HepG2 (cell line): ENCODE measurements at regions not wholly inside any gene's neighbourhood (a gene's known extent, or its start where the extent isn't known, plus 50 kb on each side); places are given as distances from the start of the nearest gene placed in this dataset.
A peak's percentile ranks its signal among the peaks of the same experiment; 100 is the strongest.

Experiments
- ATF4 ChIP-seq, 2 experiments: fragments of 450-650 bp in 1 of 2; sonication (generic) in 1 of 2; formaldehyde crosslinking; IDR thresholded peaks; 2 replicates each; pipeline versions ENCODE4 v1.5.0 to v1.8.0; 2020 to 2022; ENCODE audit warnings: mild to moderate bottlenecking in 1 of 2, missing genetic modification reagents in 1 of 2
- FOXA3 ChIP-seq: IDR thresholded peaks from 2 replicates; pipeline ENCODE4 v1.6.1; 2016; ENCODE audit warnings: missing genetic modification reagents, missing compliant biosample characterization
- GTF2F1 ChIP-seq: fragments of 150-350 bp; IDR thresholded peaks from 2 replicates; pipeline ENCODE4 v1.6.1; 2014; ENCODE audit warnings: low read length
- PRDM10 ChIP-seq: sonication (generic); formaldehyde crosslinking; IDR thresholded peaks from 2 replicates; pipeline ENCODE4 v1.4.0; 2020; ENCODE audit warnings: low read depth, missing genetic modification reagents
- TEAD3 ChIP-seq: optimal IDR thresholded peaks from 2 replicates; pipeline ENCODE3; 2016; ENCODE audit warnings: borderline replicate concordance
- ZBTB38 ChIP-seq: sonication (generic); formaldehyde crosslinking; IDR thresholded peaks from 2 replicates; pipeline ENCODE4 v1.5.1; 2020; ENCODE audit warnings: mild to moderate bottlenecking, missing genetic modification reagents
- ZFP91 ChIP-seq: sonication (generic); formaldehyde crosslinking; IDR thresholded peaks from 2 replicates; pipeline ENCODE4 v1.9.0; 2022; ENCODE audit warnings: missing genetic modification reagents, mild to moderate bottlenecking, borderline replicate concordance
- ZNF276 ChIP-seq: sonication (generic); formaldehyde crosslinking; IDR thresholded peaks from 2 replicates; pipeline ENCODE4 v1.4.0; 2020; ENCODE audit warnings: mild to moderate bottlenecking, low read depth, missing genetic modification reagents
- ZNF501 ChIP-seq: sonication (generic); formaldehyde crosslinking; IDR thresholded peaks from 2 replicates; pipeline ENCODE4 v1.5.1; 2020; ENCODE audit warnings: mild to moderate bottlenecking, moderate library complexity, missing genetic modification reagents
- ZNF775 ChIP-seq: sonication (generic); formaldehyde crosslinking; IDR thresholded peaks from 2 replicates; pipeline ENCODE4 v1.4.0; 2020; ENCODE audit warnings: missing genetic modification reagents, mild to moderate bottlenecking, moderate library complexity, borderline replicate concordance

GRCh38 chr2:106280722-106281446 lies 86.8 kb upstream of the UXS1 start (continued):
- TF ChIP-seq PRDM10 (CRISPR knock-in tag) = no peak
- TF ChIP-seq ZFP91 (CRISPR knock-in tag) = no peak
- TF ChIP-seq FOXA3 (CRISPR knock-in tag) = no peak
- no peak for TF ChIP-seq ATF4 (CRISPR knock-in tag; IDR thresholded peaks at IDR 0.05)
- TF ChIP-seq ZNF501 (CRISPR knock-in tag) = no peak
- no peak for TF ChIP-seq ZNF775 (CRISPR knock-in tag)
- peak; percentile 65 for TF ChIP-seq TEAD3 (CRISPR knock-in tag)
- TF ChIP-seq ZNF276 (CRISPR knock-in tag) = 0 out of 2 replicates have a peak, but pooled peaks have one; percentile 58
- no peak for TF ChIP-seq GTF2F1
- TF ChIP-seq ZBTB38 (CRISPR knock-in tag) = peak; percentile 64; the same call in 1 of the 2 replicates
- TF ChIP-seq, all 625 proteins: peak for 8
